Neural crest cell (in vitro differentiated cells): ENCODE measurements at regions not wholly inside any gene's neighbourhood (a gene's known extent, or its start where the extent isn't known, plus 50 kb on each side); places are given as distances from the start of the nearest gene placed in this dataset.
A peak's percentile ranks its signal among the peaks of the same experiment; 100 is the strongest.
"Not testable (repeated sequence)": the region's sequence is repeated elsewhere in the genome, so short reads cannot be mapped to it uniquely, and the experiment has no call there.

ENCODE experiments used
- DNase-seq: peaks from one replicate; pipeline ENCODE4 v3.0.0; 2021; ENCODE audit warnings: low read depth, mixed read lengths, low spot score
- H3K27ac Mint-ChIP-seq: one replicate; pipeline ENCODE4 v1.8.0; 2021; ENCODE audit warnings: mild to moderate bottlenecking, mixed read lengths; ENCODE audit not compliant: unreplicated experiment
- H3K27me3 Mint-ChIP-seq: 2 replicates; pipeline ENCODE4 v1.8.0; 2021; ENCODE audit warnings: low read depth, mild to moderate bottlenecking, mixed read lengths
- H3K36me3 Mint-ChIP-seq: 2 replicates; pipeline ENCODE4 v1.8.0; 2021; ENCODE audit warnings: low read depth, mild to moderate bottlenecking, mixed read lengths
- H3K4me1 Mint-ChIP-seq: 2 replicates; pipeline ENCODE4 v1.8.0; 2021; ENCODE audit warnings: mixed read lengths
- H3K4me3 Mint-ChIP-seq: one replicate; pipeline ENCODE4 v1.8.0; 2021; ENCODE audit warnings: mild to moderate bottlenecking, mixed read lengths
- H3K9me3 Mint-ChIP-seq: 2 replicates; pipeline ENCODE4 v1.8.0; 2021; ENCODE audit warnings: mixed read lengths
- CTCF ChIP-seq: fragments of 200-600 bp; sonication (generic); conservative IDR thresholded peaks from 2 replicates; pipeline ENCODE4 v1.5.0; 2021; ENCODE audit warnings: antibody characterized with exemption, mild to moderate bottlenecking

- TF ChIP-seq CTCF, result no peak
- Mint-ChIP-seq H3K4me1 (no peaks in the 10 kb centered on the region), H3K4me3 (no peak overlapping the region), H3K27ac (peak overlapping the region; percentile 13), H3K36me3 (peaks cover 2% of the 10 kb centered on the region), H3K27me3 (no peaks in the 10 kb centered on the region), H3K9me3 (peaks cover 8% of the 10 kb centered on the region)
- DNase-seq, result no peak
Observed at GRCh38 chr12:105674871-105675699, 344.6 kb downstream of the C12orf75 start.

- no peaks in the 10 kb centered on the region for H3K4me1 Mint-ChIP-seq
- H3K27ac Mint-ChIP-seq, result peak overlapping the region; percentile 88
- peaks cover 4% of the 10 kb centered on the region for H3K36me3 Mint-ChIP-seq
- H3K4me3 Mint-ChIP-seq, result no peak overlapping the region
- DNase-seq, result no peak
- H3K9me3 Mint-ChIP-seq, result peaks cover 14% of the 10 kb centered on the region
- TF ChIP-seq CTCF, result no peak
- H3K27me3 Mint-ChIP-seq, result no peaks in the 10 kb centered on the region
Observed at GRCh38 chr12:105676694-105677093, 346.2 kb downstream of the C12orf75 start.

GRCh38 chr12:105677672-105678071 lies 347.2 kb downstream of the C12orf75 start:
- Mint-ChIP-seq H3K9me3 (peaks cover 16% of the 10 kb centered on the region), H3K27me3 (no peaks in the 10 kb centered on the region), H3K4me1 (no peaks in the 10 kb centered on the region), H3K27ac (no peak overlapping the region), H3K36me3 (peaks cover 4% of the 10 kb centered on the region), H3K4me3 (no peak overlapping the region)
- TF ChIP-seq CTCF, result no peak
- DNase-seq, result no peak

GRCh38 chr12:105679982-105680381 lies 349.5 kb downstream of the C12orf75 start:
- no peak for DNase-seq
- Mint-ChIP-seq H3K36me3 (peaks cover 6% of the 10 kb centered on the region), H3K9me3 (peaks cover 16% of the 10 kb centered on the region), H3K4me1 (no peaks in the 10 kb centered on the region), H3K27ac (no peak overlapping the region), H3K4me3 (no peak overlapping the region), H3K27me3 (no peaks in the 10 kb centered on the region)
- TF ChIP-seq CTCF, result no peak

- H3K36me3 Mint-ChIP-seq, result peaks cover 6% of the 10 kb centered on the region
- no peak overlapping the region for H3K27ac Mint-ChIP-seq
- peaks cover 16% of the 10 kb centered on the region for H3K9me3 Mint-ChIP-seq
- H3K27me3 Mint-ChIP-seq, result no peaks in the 10 kb centered on the region
- no peaks in the 10 kb centered on the region for H3K4me1 Mint-ChIP-seq
- no peak for TF ChIP-seq CTCF
- no peak for DNase-seq
- H3K4me3 Mint-ChIP-seq, result no peak overlapping the region
Observed at GRCh38 chr12:105681341-105681740, 350.9 kb downstream of the C12orf75 start.

- DNase-seq, H3K36me3 Mint-ChIP-seq, H3K4me1 Mint-ChIP-seq, H3K27me3 Mint-ChIP-seq, H3K27ac Mint-ChIP-seq, H3K4me3 Mint-ChIP-seq: not testable (repeated sequence)
- peaks cover 16% of the 10 kb centered on the region for H3K9me3 Mint-ChIP-seq
Observed at GRCh38 chr12:105682821-105683220, 352.3 kb downstream of the C12orf75 start.

GRCh38 chr12:105683836-105684235 lies 353.3 kb downstream of the C12orf75 start:
- not testable (repeated sequence) for H3K36me3 Mint-ChIP-seq, H3K4me1 Mint-ChIP-seq, H3K27me3 Mint-ChIP-seq, DNase-seq, H3K27ac Mint-ChIP-seq, H3K4me3 Mint-ChIP-seq
- peaks cover 16% of the 10 kb centered on the region for H3K9me3 Mint-ChIP-seq
